Uterus (tissue), 3 donors: ENCODE measurements at regions not wholly inside any gene's neighbourhood (a gene's known extent, or its start where the extent isn't known, plus 50 kb on each side); places are given as distances from the start of the nearest gene placed in this dataset.

Experiments used
- DNase-seq, 2 donors: peaks; one replicate each; pipeline ENCODE4 v3.0.0-alpha.2; 2019 to 2020
- H3K27ac ChIP-seq, 2 donors: fragments of 200-600 bp; sonication (generic); 1 replicate in 1 of 2; 2 replicates in 1 of 2; pipeline ENCODE4 v1.5.1; 2016 to 2018
- H3K27me3 ChIP-seq, 2 donors: fragments of 200-600 bp; sonication (generic); one replicate each; pipeline ENCODE4 v1.5.1; 2018 to 2019; ENCODE audit warnings: control low read depth in 1 of 2
- H3K36me3 ChIP-seq, 2 donors: fragments of 200-600 bp; sonication (generic); one replicate each; pipeline ENCODE4 v1.5.1; 2019; ENCODE audit warnings: control low read depth in 1 of 2
- H3K4me1 ChIP-seq, 2 donors: fragments of 200-600 bp; sonication (generic); one replicate each; pipeline ENCODE4 v1.5.1; 2018 to 2019; ENCODE audit warnings: control low read depth in 1 of 2
- H3K4me3 ChIP-seq, 2 donors: fragments of 200-600 bp; sonication (generic); 1 replicate in 1 of 2; 2 replicates in 1 of 2; pipeline ENCODE4 v1.5.1; 2018 to 2019; ENCODE audit warnings: mild to moderate bottlenecking in 1 of 2
- H3K9me3 ChIP-seq, 2 donors: fragments of 200-600 bp; sonication (generic); one replicate each; pipeline ENCODE4 v1.5.1; 2019; ENCODE audit warnings: control low read depth in 1 of 2
- POLR2A ChIP-seq, 2 donors: fragments of 450-650 bp; IDR thresholded peaks; one replicate each; pipeline ENCODE4 v1.6.1; 2016; ENCODE audit warnings: antibody characterized with exemption in 2 of 2, mild to moderate bottlenecking in 1 of 2, moderate library complexity in 1 of 2
- intact Hi-C: fragments of 100-400 bp; cut with DNase I; formaldehyde crosslinking; loops from one replicate; pipeline ENCODE4 v1.15.1; 2023; ENCODE audit warnings: low total_unique reads
- TF ChIP-seq, protein P1 (sequence below), 4 experiments: fragments of 200-600 bp in 2 of 4; fragments of 450-650 bp in 2 of 4; sonication (generic) in 2 of 4; IDR thresholded peaks; one replicate each; pipeline ENCODE4 v1.5.1; 2016 to 2019; ENCODE audit warnings: antibody characterized with exemption in 4 of 4, mild to moderate bottlenecking in 2 of 4, moderate library complexity in 1 of 4
- donor health status: DM: yes; HTN: yes; CAD: no.

DNA sequence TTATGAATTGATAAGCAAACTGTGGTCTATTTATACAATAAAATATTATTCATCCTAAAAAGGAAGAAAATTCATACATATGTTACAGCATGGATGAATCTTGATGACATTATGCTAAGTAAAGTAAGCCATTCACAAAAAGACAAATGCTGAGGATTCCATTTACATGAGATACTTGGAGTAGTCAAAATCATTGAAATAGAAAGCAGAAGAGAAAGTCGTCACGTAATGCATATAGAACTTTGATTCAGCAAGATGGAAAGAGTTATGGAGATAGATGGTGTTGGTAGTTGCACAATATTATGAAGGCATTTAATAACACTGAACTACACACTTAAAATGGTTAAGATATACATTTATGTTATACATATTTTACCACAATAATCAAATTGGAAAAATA, 309.7 kb upstream of the KLF6 start:
- no peaks in the 10 kb centered on the region for H3K4me1 ChIP-seq
- no peaks in the 10 kb centered on the region for H3K27me3 ChIP-seq
- no peak overlapping the region for H3K27ac ChIP-seq
- H3K36me3 ChIP-seq: no peaks in the 10 kb centered on the region
- no peak for DNase-seq
- TF ChIP-seq POLR2A (IDR thresholded peaks at IDR 0.05): no peak
- TF ChIP-seq, protein P1, sequence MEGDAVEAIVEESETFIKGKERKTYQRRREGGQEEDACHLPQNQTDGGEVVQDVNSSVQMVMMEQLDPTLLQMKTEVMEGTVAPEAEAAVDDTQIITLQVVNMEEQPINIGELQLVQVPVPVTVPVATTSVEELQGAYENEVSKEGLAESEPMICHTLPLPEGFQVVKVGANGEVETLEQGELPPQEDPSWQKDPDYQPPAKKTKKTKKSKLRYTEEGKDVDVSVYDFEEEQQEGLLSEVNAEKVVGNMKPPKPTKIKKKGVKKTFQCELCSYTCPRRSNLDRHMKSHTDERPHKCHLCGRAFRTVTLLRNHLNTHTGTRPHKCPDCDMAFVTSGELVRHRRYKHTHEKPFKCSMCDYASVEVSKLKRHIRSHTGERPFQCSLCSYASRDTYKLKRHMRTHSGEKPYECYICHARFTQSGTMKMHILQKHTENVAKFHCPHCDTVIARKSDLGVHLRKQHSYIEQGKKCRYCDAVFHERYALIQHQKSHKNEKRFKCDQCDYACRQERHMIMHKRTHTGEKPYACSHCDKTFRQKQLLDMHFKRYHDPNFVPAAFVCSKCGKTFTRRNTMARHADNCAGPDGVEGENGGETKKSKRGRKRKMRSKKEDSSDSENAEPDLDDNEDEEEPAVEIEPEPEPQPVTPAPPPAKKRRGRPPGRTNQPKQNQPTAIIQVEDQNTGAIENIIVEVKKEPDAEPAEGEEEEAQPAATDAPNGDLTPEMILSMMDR (IDR thresholded peaks at IDR 0.05): no peak
- intact Hi-C loops: no loop called here
- H3K9me3 ChIP-seq: no peaks in the 10 kb centered on the region
- H3K4me3 ChIP-seq: no peak overlapping the region

DNA sequence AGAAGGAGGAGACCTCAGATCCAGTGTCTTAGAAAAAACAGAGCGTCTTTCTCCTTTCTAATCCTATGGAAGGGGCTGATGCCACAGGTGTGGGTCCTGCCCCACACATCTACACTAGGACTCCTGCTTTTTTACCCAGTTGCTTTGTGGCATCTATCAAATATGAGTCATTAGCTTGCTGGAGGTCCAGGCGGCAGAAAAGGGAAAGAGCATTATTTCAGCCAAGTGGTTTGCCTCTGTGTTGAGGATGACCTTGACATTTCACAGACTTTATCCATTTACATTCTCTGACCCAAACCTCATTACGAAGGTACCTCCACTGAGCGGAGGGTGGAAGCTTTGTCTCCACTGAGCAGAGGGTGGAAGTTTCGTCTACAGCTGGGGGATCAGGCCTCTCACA, 308.4 kb upstream of the KLF6 start:
- Histone ChIP-seq H3K9me3 (no peaks in the 10 kb centered on the region), H3K4me3 (no peak overlapping the region), H3K4me1 (no peaks in the 10 kb centered on the region), H3K27ac (no peak overlapping the region), H3K27me3 (no peaks in the 10 kb centered on the region), H3K36me3 (no peaks in the 10 kb centered on the region)
- DNase-seq: no peak
- intact Hi-C loops: no loop called here
- TF ChIP-seq, protein P1 (IDR thresholded peaks at IDR 0.05): no peak

DNA sequence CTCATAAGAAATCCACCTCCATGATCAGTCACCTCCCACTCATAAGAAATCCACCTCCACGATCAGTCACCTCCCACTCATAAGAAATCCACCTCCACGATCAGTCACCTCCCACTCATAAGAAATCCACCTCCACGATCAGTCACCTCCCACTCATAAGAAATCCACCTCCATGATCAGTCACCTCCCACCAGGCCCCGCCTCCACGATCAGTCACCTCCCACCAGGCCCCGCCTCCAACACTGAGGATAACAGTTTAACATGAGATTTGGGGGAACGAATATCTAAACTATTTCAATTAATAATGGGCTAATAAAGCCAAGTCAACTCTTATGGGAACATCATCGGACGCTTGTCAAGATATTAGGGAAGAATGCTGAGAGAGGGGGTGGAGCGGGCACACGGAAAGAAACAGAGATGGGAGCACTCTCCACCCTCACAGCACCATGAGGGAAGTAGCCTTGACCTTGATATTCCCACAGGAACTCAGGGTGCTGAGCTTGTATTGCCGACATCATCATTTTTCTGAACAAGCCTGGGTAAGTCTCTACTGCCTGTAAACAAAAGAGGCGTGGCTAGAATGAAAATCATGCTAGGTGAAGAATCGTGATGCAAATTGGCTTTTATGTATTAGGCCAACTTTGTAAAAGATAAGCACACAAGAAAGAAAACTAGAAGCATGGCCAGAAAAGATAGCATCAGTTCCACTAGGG, 303.5 kb upstream of the KLF6 start:
- no peak for TF ChIP-seq POLR2A (IDR thresholded peaks at IDR 0.05)
- TF ChIP-seq, protein P1 (IDR thresholded peaks at IDR 0.05): no peak
- DNase-seq: no peak
- Histone ChIP-seq H3K27me3 (no peaks in the 10 kb centered on the region), H3K4me1 (no peaks in the 10 kb centered on the region), H3K36me3 (no peaks in the 10 kb centered on the region), H3K27ac (no peak overlapping the region), H3K9me3 (no peaks in the 10 kb centered on the region), H3K4me3 (no peak overlapping the region)
- intact Hi-C loops: no loop called here

DNA sequence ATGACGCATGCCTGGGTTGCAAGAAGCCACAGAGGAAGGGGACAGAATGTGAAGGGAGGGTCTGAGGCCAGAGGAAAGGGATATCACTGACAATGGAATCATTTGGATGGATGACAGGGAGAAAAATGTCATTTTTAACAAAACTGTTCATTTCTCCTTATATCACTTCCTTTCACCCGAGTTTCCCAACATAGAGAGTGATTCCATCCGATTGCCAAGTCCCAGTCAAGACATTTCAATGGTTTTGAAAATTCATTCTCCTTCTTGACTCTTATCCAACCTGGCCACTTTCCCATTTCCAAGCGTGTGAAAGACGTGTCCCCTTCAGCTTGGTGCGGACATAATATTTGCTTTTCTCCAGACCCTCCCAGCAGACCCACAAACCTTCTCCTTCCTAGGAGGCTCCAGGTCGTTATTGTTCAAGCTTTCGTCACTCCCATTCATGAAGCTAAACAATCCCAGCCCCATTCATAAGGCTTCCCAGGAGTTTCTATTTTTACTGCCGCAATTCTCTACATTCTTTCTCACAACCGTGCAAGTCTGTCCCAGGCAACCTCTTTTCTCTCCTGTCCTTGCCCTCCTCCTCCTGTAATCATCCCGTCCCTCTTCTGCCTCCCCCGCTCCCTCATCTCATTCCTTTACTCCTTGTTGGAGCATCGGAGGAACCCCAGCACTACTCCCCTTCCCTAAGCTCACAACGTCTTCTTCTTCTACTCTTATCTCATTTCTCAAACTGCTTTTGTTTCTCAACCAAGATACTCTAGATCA, 301.3 kb upstream of the KLF6 start:
- peaks cover 4 to 5% of the 10 kb centered on the region in 2 donors for H3K4me1 ChIP-seq
- no peaks in the 10 kb centered on the region for H3K9me3 ChIP-seq
- no peaks in the 10 kb centered on the region for H3K36me3 ChIP-seq
- H3K27ac ChIP-seq: peak overlapping the region in 1 of 2 donors; percentile 1
- DNase-seq: no peak
- intact Hi-C loops: no loop called here
- H3K4me3 ChIP-seq: no peak overlapping the region
- TF ChIP-seq, protein P1 (IDR thresholded peaks at IDR 0.05): no peak
- no peak for TF ChIP-seq POLR2A (IDR thresholded peaks at IDR 0.05)
- H3K27me3 ChIP-seq: no peaks in the 10 kb centered on the region

DNA sequence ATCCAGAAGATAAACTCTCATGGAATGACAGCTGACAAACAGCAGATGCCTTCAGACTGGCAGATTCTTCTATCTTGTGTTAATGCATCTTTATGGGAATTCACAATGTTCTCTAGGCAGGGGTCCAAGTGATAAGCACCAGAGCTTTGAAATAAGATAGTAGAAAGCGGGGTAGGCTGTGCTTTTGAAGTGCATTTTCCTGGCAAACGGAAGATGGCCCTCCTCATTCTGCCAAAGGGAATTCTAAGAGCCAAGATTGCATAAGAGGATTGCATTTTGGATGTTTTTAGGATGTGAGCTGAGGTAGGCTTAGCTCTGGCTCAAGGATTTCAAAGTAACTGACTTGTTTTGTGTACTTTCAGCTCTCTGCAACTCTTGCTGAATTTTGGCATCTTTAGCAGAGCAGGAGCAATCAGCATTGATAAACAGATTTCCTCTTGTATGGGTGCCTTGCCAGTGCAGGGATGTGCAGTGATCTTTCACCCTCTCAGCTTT, 298.5 kb upstream of the KLF6 start:
- peaks cover 4 to 7% of the 10 kb centered on the region in 2 donors for H3K4me1 ChIP-seq
- intact Hi-C loops: no loop called here
- no peaks in the 10 kb centered on the region for H3K36me3 ChIP-seq
- H3K27ac ChIP-seq: peak overlapping the region; percentile 69 to 90
- no peak overlapping the region for H3K4me3 ChIP-seq
- H3K27me3 ChIP-seq: no peaks in the 10 kb centered on the region
- no peak for TF ChIP-seq POLR2A (IDR thresholded peaks at IDR 0.05)
- TF ChIP-seq, protein P1 (IDR thresholded peaks at IDR 0.05): peak in 1 of 4 experiments; percentile 7
- no peaks in the 10 kb centered on the region for H3K9me3 ChIP-seq
- DNase-seq: peak; percentile 54 to 69
